Activated CD4-positive, alpha-beta memory T cell treated with anti-CD3 and anti-CD28 coated beads for 36 hours (primary cell): ENCODE measurements at regions not wholly inside any gene's neighbourhood (a gene's known extent, or its start where the extent isn't known, plus 50 kb on each side); places are given as distances from the start of the nearest gene placed in this dataset.
A peak's percentile ranks its signal among the peaks of the same experiment; 100 is the strongest.
"Not testable (repeated sequence)": the region's sequence is repeated elsewhere in the genome, so short reads cannot be mapped to it uniquely, and the experiment has no call there.

Experiments used
- CTCF ChIA-PET: fragments of 350-600 bp; sonication (Branson Sonifier 250); formaldehyde crosslinking; loops from one replicate; lab custom pipeline; 2021; ENCODE audit warnings: antibody characterized with exemption, inconsistent platforms; lab: Charles Lee
- POLR2A ChIA-PET: fragments of 350-600 bp; sonication (Branson Sonifier 250); formaldehyde crosslinking; loops from one replicate; lab custom pipeline; 2021; ENCODE audit warnings: antibody characterized with exemption; lab: Charles Lee
- DNase-seq: peaks from one replicate; pipeline ENCODE4 v3.0.0-alpha.2; 2020
- H3K27ac Mint-ChIP-seq: one replicate; pipeline ENCODE4 v1.8.0; 2021; ENCODE audit warnings: mixed read lengths
- H3K27me3 Mint-ChIP-seq: one replicate; pipeline ENCODE4 v1.8.0; 2021; ENCODE audit warnings: mixed read lengths
- H3K36me3 Mint-ChIP-seq: one replicate; pipeline ENCODE4 v1.8.0; 2021; ENCODE audit warnings: mixed read lengths
- H3K4me1 Mint-ChIP-seq: one replicate; pipeline ENCODE4 v1.8.0; 2021; ENCODE audit warnings: low read depth, mixed read lengths
- H3K4me3 Mint-ChIP-seq: one replicate; pipeline ENCODE4 v1.8.0; 2021; ENCODE audit warnings: mild to moderate bottlenecking, mixed read lengths
- H3K9me3 Mint-ChIP-seq: one replicate; pipeline ENCODE4 v1.8.0; 2021; ENCODE audit warnings: mixed read lengths
- intact Hi-C: fragments of 100-400 bp; cut with micrococcal nuclease; formaldehyde crosslinking; loops from one replicate; pipeline ENCODE4 v1.15.1; 2023

GRCh38 chr1:60889709-60890108 lies 192.7 kb upstream of the NFIA start:
- H3K36me3 Mint-ChIP-seq, result no peaks in the 10 kb centered on the region
- peaks cover 2% of the 10 kb centered on the region for H3K4me1 Mint-ChIP-seq
- intact Hi-C loops, result loop anchor here (10.0 kb wide), 1 partner anchor 445 kb away; no protein-coding TSS in a partner anchor
- DNase-seq, result no peak
- POLR2A ChIA-PET, result no interaction called here
- H3K4me3 Mint-ChIP-seq, result no peak overlapping the region
- CTCF ChIA-PET, result interaction anchor here (1.1 to 1.3 kb wide), 2 partner anchors 40 to 918 kb away, joined by 3 to 4 read pairs; no protein-coding TSS in a partner anchor
- no peaks in the 10 kb centered on the region for H3K9me3 Mint-ChIP-seq
- no peak overlapping the region for H3K27ac Mint-ChIP-seq
- peaks cover 31% of the 10 kb centered on the region for H3K27me3 Mint-ChIP-seq

- Mint-ChIP-seq H3K4me3 (no peak overlapping the region), H3K9me3 (no peaks in the 10 kb centered on the region), H3K27ac (no peak overlapping the region), H3K27me3 (peaks cover 21% of the 10 kb centered on the region), H3K36me3 (no peaks in the 10 kb centered on the region), H3K4me1 (peaks cover 2% of the 10 kb centered on the region)
- POLR2A ChIA-PET, result no interaction called here
- intact Hi-C loops, result no loop called here
- DNase-seq, result no peak
- CTCF ChIA-PET, result no interaction called here
These were observed 194.2 kb upstream of the NFIA start for GRCh38 chr1:60888126-60888525.

GRCh38 chr1:60886793-60887331 lies 195.5 kb upstream of the NFIA start:
- intact Hi-C loops, result no loop called here
- DNase-seq, result no peak
- peaks cover 2% of the 10 kb centered on the region for H3K4me1 Mint-ChIP-seq
- H3K36me3 Mint-ChIP-seq, result no peaks in the 10 kb centered on the region
- ChIA-PET POLR2A (no interaction called here), CTCF (no interaction called here)
- no peak overlapping the region for H3K4me3 Mint-ChIP-seq
- peaks cover 20% of the 10 kb centered on the region for H3K27me3 Mint-ChIP-seq
- H3K9me3 Mint-ChIP-seq, result no peaks in the 10 kb centered on the region
- H3K27ac Mint-ChIP-seq, result no peak overlapping the region

GRCh38 chr1:60886090-60886489 lies 196.3 kb upstream of the NFIA start:
- H3K27ac Mint-ChIP-seq, result no peak overlapping the region
- no peaks in the 10 kb centered on the region for H3K9me3 Mint-ChIP-seq
- H3K4me1 Mint-ChIP-seq, result peaks cover 2% of the 10 kb centered on the region
- ChIA-PET CTCF (no interaction called here), POLR2A (no interaction called here)
- H3K27me3 Mint-ChIP-seq, result peaks cover 17% of the 10 kb centered on the region
- no peaks in the 10 kb centered on the region for H3K36me3 Mint-ChIP-seq
- DNase-seq, result no peak
- intact Hi-C loops, result no loop called here
- no peak overlapping the region for H3K4me3 Mint-ChIP-seq

- H3K27me3 Mint-ChIP-seq, result peaks cover 11% of the 10 kb centered on the region
- intact Hi-C loops, result no loop called here
- H3K9me3 Mint-ChIP-seq, result no peaks in the 10 kb centered on the region
- POLR2A ChIA-PET, result no interaction called here
- DNase-seq, result no peak
- CTCF ChIA-PET, result no interaction called here
- no peak overlapping the region for H3K27ac Mint-ChIP-seq
- H3K4me1 Mint-ChIP-seq, result no peaks in the 10 kb centered on the region
- H3K36me3 Mint-ChIP-seq, result no peaks in the 10 kb centered on the region
- H3K4me3 Mint-ChIP-seq, result no peak overlapping the region
These were observed 202.2 kb upstream of the NFIA start for GRCh38 chr1:60880202-60880601.

- Mint-ChIP-seq H3K27ac (no peak overlapping the region), H3K4me1 (no peaks in the 10 kb centered on the region), H3K9me3 (no peaks in the 10 kb centered on the region), H3K36me3 (no peaks in the 10 kb centered on the region), H3K27me3 (peaks cover 7% of the 10 kb centered on the region), H3K4me3 (no peak overlapping the region)
- intact Hi-C loops, result no loop called here
- POLR2A ChIA-PET, result no interaction called here
- CTCF ChIA-PET, result no interaction called here
- no peak for DNase-seq
These were observed 204.0 kb upstream of the NFIA start for GRCh38 chr1:60878323-60878722.

- POLR2A ChIA-PET, result no interaction called here
These were observed 205.0 kb upstream of the NFIA start for GRCh38 chr1:60877376-60877775.

GRCh38 chr1:60876952-60877351 lies 205.4 kb upstream of the NFIA start:
- ChIA-PET CTCF (no interaction called here), POLR2A (no interaction called here)
- Mint-ChIP-seq H3K4me1 (no peaks in the 10 kb centered on the region), H3K36me3 (no peaks in the 10 kb centered on the region), H3K27ac (no peak overlapping the region), H3K9me3 (no peaks in the 10 kb centered on the region), H3K27me3 (peaks cover 7% of the 10 kb centered on the region), H3K4me3 (no peak overlapping the region)
- no peak for DNase-seq
- intact Hi-C loops, result no loop called here

More at GRCh38 chr1:60877376-60877775, 205.0 kb upstream of the NFIA start:
- Mint-ChIP-seq H3K27ac (no peak overlapping the region), H3K4me1 (no peaks in the 10 kb centered on the region), H3K36me3 (no peaks in the 10 kb centered on the region), H3K27me3 (peaks cover 7% of the 10 kb centered on the region), H3K9me3 (no peaks in the 10 kb centered on the region), H3K4me3 (no peak overlapping the region)
- CTCF ChIA-PET, result no interaction called here
- DNase-seq, result no peak
- intact Hi-C loops, result no loop called here

- no peak for DNase-seq
- peaks cover 11% of the 10 kb centered on the region for H3K27me3 Mint-ChIP-seq
- no peaks in the 10 kb centered on the region for H3K9me3 Mint-ChIP-seq
- H3K36me3 Mint-ChIP-seq, result no peaks in the 10 kb centered on the region
- no peaks in the 10 kb centered on the region for H3K4me1 Mint-ChIP-seq
- no peak overlapping the region for H3K4me3 Mint-ChIP-seq
- H3K27ac Mint-ChIP-seq, result no peak overlapping the region
- intact Hi-C loops, result no loop called here
- ChIA-PET CTCF (interaction anchor here (0.7 kb wide), 1 partner anchor 36 kb away, joined by 3 read pairs; no protein-coding TSS in a partner anchor), POLR2A (no interaction called here)
These were observed 207.2 kb upstream of the NFIA start for GRCh38 chr1:60875138-60875537.

GRCh38 chr1:60874718-60875117 lies 207.6 kb upstream of the NFIA start:
- POLR2A ChIA-PET, result no interaction called here
- peaks cover 11% of the 10 kb centered on the region for H3K27me3 Mint-ChIP-seq
- DNase-seq, result peak; percentile 49
- H3K4me3 Mint-ChIP-seq, result no peak overlapping the region
- no peak overlapping the region for H3K27ac Mint-ChIP-seq
- no peaks in the 10 kb centered on the region for H3K9me3 Mint-ChIP-seq
- CTCF ChIA-PET, result no interaction called here
- H3K36me3 Mint-ChIP-seq, result no peaks in the 10 kb centered on the region
- intact Hi-C loops, result no loop called here
- H3K4me1 Mint-ChIP-seq, result no peaks in the 10 kb centered on the region

GRCh38 chr1:60873396-60873795 lies 209.0 kb upstream of the NFIA start:
- CTCF ChIA-PET, H3K27ac Mint-ChIP-seq, H3K9me3 Mint-ChIP-seq, H3K4me3 Mint-ChIP-seq, H3K4me1 Mint-ChIP-seq, DNase-seq, intact Hi-C loops, H3K36me3 Mint-ChIP-seq, POLR2A ChIA-PET: not testable (repeated sequence)
- H3K27me3 Mint-ChIP-seq, result peaks cover 13% of the 10 kb centered on the region

- H3K36me3 Mint-ChIP-seq, result no peaks in the 10 kb centered on the region
- DNase-seq, result no peak
- POLR2A ChIA-PET, result no interaction called here
- no peaks in the 10 kb centered on the region for H3K4me1 Mint-ChIP-seq
- H3K27me3 Mint-ChIP-seq, result peaks cover 11% of the 10 kb centered on the region
- H3K4me3 Mint-ChIP-seq, result no peak overlapping the region
- no peak overlapping the region for H3K27ac Mint-ChIP-seq
- no peaks in the 10 kb centered on the region for H3K9me3 Mint-ChIP-seq
- intact Hi-C loops, result no loop called here
- CTCF ChIA-PET, result no interaction called here
These were observed 209.8 kb upstream of the NFIA start for GRCh38 chr1:60872426-60873054.

GRCh38 chr1:60870269-60870865 lies 212.0 kb upstream of the NFIA start:
- no peaks in the 10 kb centered on the region for H3K36me3 Mint-ChIP-seq
- H3K4me3 Mint-ChIP-seq, result no peak overlapping the region
- H3K27ac Mint-ChIP-seq, result no peak overlapping the region
- intact Hi-C loops, result no loop called here
- H3K27me3 Mint-ChIP-seq, result peaks cover 8% of the 10 kb centered on the region
- ChIA-PET CTCF (no interaction called here), POLR2A (no interaction called here)
- DNase-seq, result no peak
- H3K9me3 Mint-ChIP-seq, result no peaks in the 10 kb centered on the region
- H3K4me1 Mint-ChIP-seq, result no peaks in the 10 kb centered on the region
